ENCODE measurements at regions not wholly inside any gene's neighbourhood (a gene's known extent, or its start where the extent isn't known, plus 50 kb on each side); places are given as distances from the start of the nearest gene placed in this dataset.

DNA sequence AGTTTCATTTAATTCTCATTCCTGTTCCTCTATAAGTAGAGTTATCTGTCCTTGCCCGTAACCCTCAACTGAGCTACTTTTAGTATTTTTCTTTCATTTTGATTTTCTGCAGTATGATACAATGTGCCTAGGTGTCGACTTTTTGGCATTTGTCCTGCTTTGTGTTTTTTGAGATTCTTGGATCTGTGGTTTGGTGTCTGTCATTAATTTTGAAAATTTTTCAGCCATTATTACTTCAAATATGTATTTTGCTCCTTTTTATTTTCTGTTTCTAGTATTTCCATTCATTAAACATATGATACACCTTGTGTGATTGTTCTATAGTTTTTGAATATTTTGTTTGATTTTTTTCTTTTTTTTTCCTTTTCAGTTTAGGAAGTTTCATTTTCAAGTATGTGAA lies 598.9 kb downstream of the SPOCK3 start:
- ATAC-seq, result no peak

DNA sequence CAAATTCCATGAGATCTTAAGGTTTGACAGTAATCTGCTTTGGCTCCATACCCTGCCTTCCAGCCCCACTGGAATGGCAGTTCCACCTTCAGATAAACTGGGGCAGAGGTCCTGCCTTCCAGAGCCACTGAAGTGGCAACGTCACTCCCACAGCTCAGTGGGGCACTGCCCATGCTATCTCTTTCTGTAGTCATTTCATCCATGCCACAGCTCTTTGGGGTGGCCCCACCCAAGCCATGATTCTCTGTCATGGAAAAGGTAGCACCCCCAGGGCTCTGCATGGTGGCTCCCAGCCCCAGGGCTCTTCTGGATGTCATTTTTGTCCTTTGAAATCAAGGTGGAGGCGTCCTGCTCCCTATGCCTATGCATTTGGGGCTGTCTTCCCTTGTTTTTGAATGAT lies 596.5 kb downstream of the SPOCK3 start:
- ATAC-seq, result no peak
- no peak for DNase-seq

More for the DNA sequence above, 598.9 kb downstream of the SPOCK3 start:
- DNase-seq, result no peak

DNA sequence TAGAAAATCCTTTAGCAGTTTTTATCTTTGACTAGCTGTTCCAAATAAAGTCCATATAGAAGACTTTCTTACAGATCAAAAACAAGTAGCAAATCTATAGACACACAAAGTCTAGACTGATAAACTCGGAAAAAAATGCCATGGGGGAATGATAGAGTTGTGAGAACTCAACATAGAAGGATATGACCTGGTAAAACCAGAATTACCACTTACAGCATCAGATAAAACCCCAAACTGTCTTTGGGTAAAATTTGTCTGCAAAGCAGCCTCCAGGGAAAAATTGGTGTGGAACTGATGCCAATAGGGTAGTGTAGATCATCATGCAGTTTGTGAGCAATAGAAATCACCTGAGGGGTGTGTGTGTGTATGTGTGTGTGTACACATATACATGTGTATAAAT lies 579.1 kb downstream of the SPOCK3 start:
- ATAC-seq (no peak), DNase-seq (no peak)

DNA sequence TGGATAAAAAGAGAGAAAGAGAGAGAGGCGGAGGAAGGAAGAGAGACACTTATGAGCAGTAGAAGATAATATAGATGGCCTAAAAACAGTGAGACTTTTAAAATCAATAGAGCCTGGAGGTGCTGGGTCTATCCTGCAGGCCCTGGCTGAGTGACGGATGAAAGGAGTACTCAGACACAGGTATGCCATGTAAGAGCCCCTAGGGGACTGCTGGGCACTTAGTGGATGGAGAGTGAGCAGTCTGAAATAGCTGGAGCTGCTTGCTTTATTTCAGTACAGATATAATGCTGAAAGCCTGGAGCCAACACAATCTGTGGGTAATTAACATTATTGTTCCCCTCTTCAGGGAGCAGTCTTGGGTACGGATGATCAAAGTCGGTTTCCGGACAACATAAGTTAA lies 578.6 kb downstream of the SPOCK3 start:
- ATAC-seq (no peak), DNase-seq (no peak)

DNA sequence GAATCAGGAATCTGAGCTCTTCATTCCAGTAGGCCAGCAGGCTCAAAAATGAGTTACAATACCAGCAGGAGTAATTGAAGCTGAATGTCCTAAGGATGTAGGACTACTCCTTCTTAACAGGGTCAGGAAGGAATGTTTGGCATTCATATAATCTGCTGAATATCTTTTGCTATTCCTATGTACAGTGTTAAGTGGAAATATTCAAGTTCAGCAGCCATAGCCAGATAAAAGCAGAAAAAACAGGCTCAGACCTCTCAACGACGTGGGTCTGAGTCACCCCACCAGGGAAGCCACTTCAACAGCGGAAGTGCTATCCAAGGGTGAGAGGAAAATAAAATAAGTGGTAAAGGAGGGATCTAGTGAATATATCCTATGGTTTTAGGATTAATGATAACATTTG lies 577.0 kb downstream of the SPOCK3 start:
- DNase-seq (no peak), ATAC-seq (no peak)

DNA sequence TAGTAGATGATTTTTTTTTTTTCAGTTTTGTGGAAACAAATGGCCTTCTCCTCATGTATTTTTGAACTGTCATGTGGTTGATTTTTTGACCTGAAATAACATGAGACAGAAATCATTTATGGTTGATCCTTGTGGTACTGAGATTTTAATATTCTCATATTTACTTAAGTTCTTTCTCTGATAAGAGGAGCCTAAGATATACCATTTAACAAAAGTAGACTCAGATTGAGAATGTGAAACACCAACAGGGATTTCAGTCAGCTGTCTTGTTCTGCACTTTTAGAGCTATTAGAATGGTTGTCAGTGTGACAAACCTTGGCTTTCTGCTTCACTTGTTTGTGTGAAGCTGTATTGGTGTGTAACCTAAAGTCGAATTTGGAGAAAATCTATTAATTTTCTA lies 575.7 kb downstream of the SPOCK3 start:
- DNase-seq (no peak), ATAC-seq (no peak)

DNA sequence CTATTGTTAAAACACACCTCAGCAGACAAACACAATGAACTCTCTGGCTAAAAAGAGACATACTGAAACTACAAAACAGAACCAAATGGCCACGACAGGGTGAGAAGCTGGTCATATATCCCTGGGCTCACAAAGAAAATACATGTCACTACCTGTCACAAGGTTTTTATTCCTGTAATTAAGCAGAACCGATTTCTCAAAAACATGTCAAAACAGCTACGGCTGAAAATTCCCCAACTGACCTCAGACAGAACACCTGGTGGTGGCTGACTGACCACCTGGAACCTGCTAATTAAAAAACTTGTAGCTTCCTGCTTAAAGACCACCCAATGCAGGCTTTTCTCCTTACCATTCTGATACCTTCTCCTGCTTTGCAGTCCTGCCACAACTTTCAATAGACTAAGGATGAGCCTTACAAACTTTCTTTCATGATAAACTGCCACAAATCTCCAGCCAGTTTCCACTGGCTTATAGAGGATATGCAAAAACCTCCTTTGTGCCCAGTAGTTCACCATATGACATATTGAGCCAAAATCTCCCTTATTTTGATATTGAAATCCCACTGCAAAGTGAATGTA lies 571.9 kb downstream of the SPOCK3 start:
- ATAC-seq (no peak), DNase-seq (no peak)

DNA sequence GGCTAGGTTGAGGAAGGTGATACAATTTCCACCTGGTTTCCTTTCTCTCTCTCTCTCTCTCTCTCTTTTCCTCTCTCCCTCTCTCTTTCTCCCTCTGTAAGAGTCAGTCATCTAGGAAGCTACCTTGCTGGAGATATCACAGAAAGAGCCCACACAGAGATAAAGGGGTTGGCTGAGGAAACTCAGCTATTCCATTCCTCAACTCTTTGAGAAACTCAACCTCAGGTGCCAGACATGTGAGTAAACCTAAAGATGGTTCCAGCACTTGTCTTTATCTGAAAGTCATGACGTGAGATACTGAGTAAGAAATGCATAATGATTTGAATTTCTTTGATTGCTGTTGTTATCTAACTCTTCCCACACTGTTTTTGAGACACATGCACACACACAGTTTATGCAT lies 564.0 kb downstream of the SPOCK3 start:
- no peak for ATAC-seq
- no peak for DNase-seq

DNA sequence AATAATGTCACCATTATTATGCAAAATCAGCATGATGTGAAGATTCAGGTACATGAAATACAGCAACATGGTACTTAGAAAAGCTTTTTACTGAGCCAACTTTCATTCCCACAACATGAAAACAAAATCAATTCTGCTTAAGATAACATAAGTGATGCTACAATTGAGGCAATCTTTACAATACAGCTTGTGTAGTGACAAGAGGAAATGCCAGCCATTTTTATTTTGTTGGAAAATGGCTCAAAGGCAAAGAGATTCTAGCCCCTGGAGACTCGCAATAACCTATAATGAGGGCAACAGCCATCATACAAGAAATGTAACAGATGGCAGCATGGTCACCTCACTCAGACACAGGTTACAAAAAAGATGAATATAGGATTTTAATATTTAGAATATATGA lies 560.4 kb downstream of the SPOCK3 start:
- DNase-seq, result no peak
- no peak for ATAC-seq

DNA sequence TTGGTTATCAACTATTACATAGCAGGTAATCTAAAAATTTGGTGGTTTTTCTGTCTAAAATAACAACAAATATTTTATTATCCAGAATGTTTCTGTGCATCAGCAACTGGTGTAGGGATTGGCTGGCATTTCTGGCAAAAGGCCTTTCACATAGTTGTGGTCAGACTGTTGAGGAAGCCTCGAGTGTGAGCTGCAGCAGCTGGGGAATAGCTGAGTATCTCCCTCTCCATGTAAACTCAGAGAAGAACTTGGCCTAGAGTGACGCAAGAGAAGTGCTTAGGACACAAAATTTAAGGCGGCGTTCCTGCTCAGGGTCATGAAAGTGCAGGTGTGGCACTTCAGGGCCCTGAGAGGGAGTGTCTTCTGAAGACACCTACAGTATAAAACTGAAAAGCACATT lies 558.9 kb downstream of the SPOCK3 start:
- no peak for ATAC-seq
- DNase-seq, result no peak

DNA sequence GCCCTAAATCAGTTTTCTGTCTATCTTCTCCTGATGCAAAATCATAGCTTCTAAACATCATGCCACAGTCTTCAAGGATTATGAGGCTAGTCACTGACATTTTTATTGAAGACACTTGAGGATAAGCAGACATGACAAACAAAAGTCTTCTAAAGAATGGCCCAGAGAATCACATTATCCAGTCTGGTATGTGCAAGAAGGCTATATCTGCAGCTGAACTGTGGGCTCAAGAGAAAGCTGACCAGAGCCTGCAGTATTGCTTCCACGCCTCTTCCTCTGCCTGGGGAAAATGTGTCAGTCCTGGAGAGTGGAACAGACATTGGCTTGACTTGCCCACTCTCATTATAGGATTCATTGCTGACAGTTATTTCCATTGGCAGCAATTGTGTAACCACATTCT lies 553.5 kb downstream of the SPOCK3 start:
- no peak for DNase-seq
- ATAC-seq, result no peak

DNA sequence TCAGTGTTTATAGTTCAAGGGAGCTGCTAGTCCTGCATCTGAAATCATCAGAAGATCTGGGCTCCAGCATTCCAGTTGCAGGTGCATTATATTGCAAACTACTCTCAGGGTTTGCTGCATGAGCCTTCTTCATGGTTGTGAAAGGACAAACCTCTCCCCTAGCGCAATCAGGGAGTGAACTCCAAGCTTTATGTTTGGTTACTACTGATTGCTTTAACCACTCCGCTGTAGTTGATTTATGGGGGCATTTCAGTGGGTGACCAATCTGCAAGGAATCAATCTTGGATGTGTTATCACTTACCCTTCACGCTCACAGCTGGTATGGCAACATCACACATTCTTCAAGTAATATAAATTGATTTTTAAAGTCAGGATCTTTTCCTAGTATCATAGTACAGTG lies 552.1 kb downstream of the SPOCK3 start:
- no peak for DNase-seq
- no peak for ATAC-seq
